GM21825 (cell line): ENCODE measurements at regions not wholly inside any gene's neighbourhood (a gene's known extent, or its start where the extent isn't known, plus 50 kb on each side); places are given as distances from the start of the nearest gene placed in this dataset.

ENCODE experiments used
- ATAC-seq: cut with Tn5 transposase; IDR thresholded peaks from one replicate; pipeline ENCODE4 v1.9.1; 2021; ENCODE audit warnings: mild to moderate bottlenecking, moderate library complexity; ENCODE audit not compliant: unreplicated experiment

GRCh38 chr5:108650997-108651396, 96.7 kb upstream of the FER start:
- no peak for ATAC-seq

GRCh38 chr5:108649646-108650045, 98.1 kb upstream of the FER start:
- no peak for ATAC-seq

- no peak for ATAC-seq
These were observed 98.6 kb upstream of the FER start for GRCh38 chr5:108649106-108649505.

- ATAC-seq = peak; percentile 100
These were observed 105.4 kb upstream of the FER start for GRCh38 chr5:108642170-108642906.

- ATAC-seq = no peak
These were observed 106.1 kb upstream of the FER start for GRCh38 chr5:108641596-108641995.

- ATAC-seq = no peak
These were observed 108.3 kb upstream of the FER start for GRCh38 chr5:108639366-108639765.

GRCh38 chr5:108638021-108638420, 109.7 kb upstream of the FER start:
- ATAC-seq = no peak

- no peak for ATAC-seq
These were observed 110.6 kb upstream of the FER start for GRCh38 chr5:108637134-108637533.

GRCh38 chr5:108636135-108636853, 111.4 kb upstream of the FER start:
- ATAC-seq = no peak

GRCh38 chr5:108634617-108635288, 112.9 kb upstream of the FER start:
- ATAC-seq = peak; percentile 76

GRCh38 chr5:108634010-108634616, 113.6 kb upstream of the FER start:
- no peak for ATAC-seq

- ATAC-seq = no peak
These were observed 117.7 kb upstream of the FER start for GRCh38 chr5:108629779-108630528.

- ATAC-seq = no peak
These were observed 122.0 kb upstream of the FER start for GRCh38 chr5:108625654-108626053.

- no peak for ATAC-seq
These were observed 123.9 kb upstream of the FER start for GRCh38 chr5:108623826-108624225.

GRCh38 chr5:108620516-108620915, 127.2 kb upstream of the FER start:
- ATAC-seq = no peak

- no peak for ATAC-seq
These were observed 127.9 kb upstream of the FER start for GRCh38 chr5:108619815-108620214.

- ATAC-seq = no peak
These were observed 129.9 kb upstream of the FER start for GRCh38 chr5:108617467-108618435.

GRCh38 chr5:108615216-108615615, 132.5 kb upstream of the FER start:
- no peak for ATAC-seq

- ATAC-seq = no peak
These were observed 140.3 kb upstream of the FER start for GRCh38 chr5:108607421-108607820.

- no peak for ATAC-seq
These were observed 141.5 kb upstream of the FER start for GRCh38 chr5:108606185-108606584.
